Kidney epithelial cell (primary cell): ENCODE measurements at regions not wholly inside any gene's neighbourhood (a gene's known extent, or its start where the extent isn't known, plus 50 kb on each side); places are given as distances from the start of the nearest gene placed in this dataset.

Experiments
- DNase-seq: peaks from one replicate; pipeline ENCODE4 v3.0.0-alpha.2; 2010; ENCODE audit warnings: low read depth
- H3K27me3 ChIP-seq: 2 replicates; pipeline ENCODE4 v1.6.0; 2011; ENCODE audit warnings: low read length; ENCODE audit not compliant: control insufficient read depth, insufficient read depth
- H3K36me3 ChIP-seq: 2 replicates; pipeline ENCODE4 v1.5.1; 2011; ENCODE audit warnings: low read length; ENCODE audit not compliant: control insufficient read depth, insufficient read depth
- H3K4me3 ChIP-seq: 2 replicates; pipeline ENCODE4 v1.5.1; 2011; ENCODE audit warnings: low read depth, mild to moderate bottlenecking, control low read depth, low read length
- TF ChIP-seq, protein P1 (sequence below): IDR thresholded peaks from 2 replicates; pipeline ENCODE4 v1.5.1; 2011; ENCODE audit warnings: mild to moderate bottlenecking, moderate library complexity, low read length, control low read depth, inconsistent platforms; ENCODE audit not compliant: insufficient read depth, poor library complexity, severe bottlenecking

- no peak for DNase-seq
- no peaks in the 10 kb centered on the region for H3K27me3 ChIP-seq
- no peaks in the 10 kb centered on the region for H3K36me3 ChIP-seq
- TF ChIP-seq, protein P1, sequence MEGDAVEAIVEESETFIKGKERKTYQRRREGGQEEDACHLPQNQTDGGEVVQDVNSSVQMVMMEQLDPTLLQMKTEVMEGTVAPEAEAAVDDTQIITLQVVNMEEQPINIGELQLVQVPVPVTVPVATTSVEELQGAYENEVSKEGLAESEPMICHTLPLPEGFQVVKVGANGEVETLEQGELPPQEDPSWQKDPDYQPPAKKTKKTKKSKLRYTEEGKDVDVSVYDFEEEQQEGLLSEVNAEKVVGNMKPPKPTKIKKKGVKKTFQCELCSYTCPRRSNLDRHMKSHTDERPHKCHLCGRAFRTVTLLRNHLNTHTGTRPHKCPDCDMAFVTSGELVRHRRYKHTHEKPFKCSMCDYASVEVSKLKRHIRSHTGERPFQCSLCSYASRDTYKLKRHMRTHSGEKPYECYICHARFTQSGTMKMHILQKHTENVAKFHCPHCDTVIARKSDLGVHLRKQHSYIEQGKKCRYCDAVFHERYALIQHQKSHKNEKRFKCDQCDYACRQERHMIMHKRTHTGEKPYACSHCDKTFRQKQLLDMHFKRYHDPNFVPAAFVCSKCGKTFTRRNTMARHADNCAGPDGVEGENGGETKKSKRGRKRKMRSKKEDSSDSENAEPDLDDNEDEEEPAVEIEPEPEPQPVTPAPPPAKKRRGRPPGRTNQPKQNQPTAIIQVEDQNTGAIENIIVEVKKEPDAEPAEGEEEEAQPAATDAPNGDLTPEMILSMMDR, result no peak
- H3K4me3 ChIP-seq, result no peak overlapping the region
Measured at GRCh38 chr2:147375073-147375472, 469.8 kb upstream of the ACVR2A start.

DNA sequence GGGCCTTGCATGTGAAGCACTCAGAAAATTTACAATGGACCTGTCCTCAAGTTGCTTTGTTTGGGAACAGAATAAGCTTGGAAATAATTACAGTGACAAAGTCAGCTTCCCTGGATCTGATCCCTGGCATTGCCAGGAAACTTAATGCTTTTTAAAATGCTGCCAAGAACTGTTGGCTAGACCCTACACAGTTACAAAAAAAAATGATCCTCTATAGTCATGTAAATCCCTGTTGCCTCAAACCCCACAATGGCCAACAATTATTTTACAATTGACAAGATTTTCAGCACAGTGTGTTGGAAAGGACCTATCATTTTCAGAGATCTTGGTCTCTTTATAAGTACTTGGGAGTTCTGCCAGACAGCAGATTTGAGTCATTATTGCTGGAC is 470.4 kb upstream of the ACVR2A start:
- Histone ChIP-seq H3K27me3 (no peaks in the 10 kb centered on the region), H3K36me3 (no peaks in the 10 kb centered on the region), H3K4me3 (no peak overlapping the region)
- no peak for DNase-seq
- TF ChIP-seq, protein P1, result no peak

GRCh38 chr2:147373800-147374422 is 470.9 kb upstream of the ACVR2A start:
- H3K36me3 ChIP-seq, result no peaks in the 10 kb centered on the region
- DNase-seq, result no peak
- no peaks in the 10 kb centered on the region for H3K27me3 ChIP-seq
- no peak overlapping the region for H3K4me3 ChIP-seq
- TF ChIP-seq, protein P1, result no peak

GRCh38 chr2:147368306-147368705 is 476.5 kb upstream of the ACVR2A start:
- no peaks in the 10 kb centered on the region for H3K36me3 ChIP-seq
- TF ChIP-seq, protein P1, result no peak
- no peaks in the 10 kb centered on the region for H3K27me3 ChIP-seq
- DNase-seq, result no peak
- no peak overlapping the region for H3K4me3 ChIP-seq

- Histone ChIP-seq H3K4me3 (no peak overlapping the region), H3K36me3 (no peaks in the 10 kb centered on the region), H3K27me3 (no peaks in the 10 kb centered on the region)
- no peak for DNase-seq
- TF ChIP-seq, protein P1, result no peak
Measured at GRCh38 chr2:147366279-147366678, 478.6 kb upstream of the ACVR2A start.

DNA sequence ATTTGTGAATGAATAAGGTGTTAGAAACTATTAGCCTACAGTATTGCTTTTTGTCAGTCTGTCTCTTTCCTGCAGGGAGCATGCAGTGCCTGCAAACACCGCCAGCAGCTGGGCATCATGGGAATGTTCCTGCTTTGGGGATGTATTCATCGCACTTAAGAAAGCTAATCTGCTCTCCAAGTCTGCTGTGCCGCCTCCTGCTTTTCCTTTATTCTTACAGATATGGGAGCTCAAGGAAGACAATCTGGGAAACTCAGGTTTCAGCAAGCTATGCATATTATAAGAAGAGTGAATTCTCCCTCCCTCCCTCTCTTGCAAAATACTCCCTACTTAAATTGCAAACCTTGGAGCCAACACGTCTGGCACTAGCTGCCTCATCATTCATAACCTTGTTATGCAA is 479.2 kb upstream of the ACVR2A start:
- Histone ChIP-seq H3K4me3 (no peak overlapping the region), H3K36me3 (no peaks in the 10 kb centered on the region), H3K27me3 (no peaks in the 10 kb centered on the region)
- TF ChIP-seq, protein P1, result no peak
- DNase-seq, result no peak
